ENCODE measurements at regions not wholly inside any gene's neighbourhood (a gene's known extent, or its start where the extent isn't known, plus 50 kb on each side); places are given as distances from the start of the nearest gene placed in this dataset.

- TF ChIP-seq POLR2AphosphoS5 (IDR thresholded peaks at IDR 0.05; ENCODE audit: borderline replicate concordance, low read depth, low read length) (no peak), EZH2 (IDR thresholded peaks at IDR 0.05) (no peak), FOXP2 (optimal IDR thresholded peaks at IDR 0.05; ENCODE audit: control extremely low read depth, extremely low read length, insufficient read depth) (no peak)
These were observed 53.2 kb upstream of the HEPHL1 start for GRCh38 chr11:93967944-93968343.

Data from SK-N-MC (cell line).